ENCODE measurements at regions not wholly inside any gene's neighbourhood (a gene's known extent, or its start where the extent isn't known, plus 50 kb on each side); places are given as distances from the start of the nearest gene placed in this dataset.

DNA sequence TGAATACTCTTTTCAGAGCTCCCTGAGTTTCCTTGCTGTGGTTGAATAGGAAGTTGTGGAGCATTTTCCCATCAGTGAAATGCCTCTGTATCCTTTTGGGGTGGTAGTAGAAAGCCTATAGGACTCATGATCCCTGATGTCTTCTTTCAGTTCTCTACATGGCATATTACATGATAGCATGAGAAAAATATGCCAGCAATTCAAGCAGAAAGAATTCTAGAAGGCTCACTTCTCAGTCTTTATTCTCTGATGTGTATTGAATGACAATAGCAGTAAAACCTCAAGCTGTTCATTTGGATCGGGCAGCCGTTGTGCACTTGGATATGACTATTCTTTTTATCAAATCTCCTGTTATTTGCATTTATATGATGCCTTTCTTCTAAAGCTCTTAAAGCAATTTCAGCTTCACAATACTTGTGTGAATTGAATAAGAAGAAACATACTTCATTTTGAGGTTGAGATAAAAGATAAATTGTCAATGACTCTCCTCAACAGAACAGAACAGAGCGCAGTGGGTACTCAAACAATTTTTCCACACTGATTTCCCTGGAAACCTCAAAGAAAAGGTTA is 251.5 kb upstream of the FBXO33 start:
- TF ChIP-seq, protein P1, sequence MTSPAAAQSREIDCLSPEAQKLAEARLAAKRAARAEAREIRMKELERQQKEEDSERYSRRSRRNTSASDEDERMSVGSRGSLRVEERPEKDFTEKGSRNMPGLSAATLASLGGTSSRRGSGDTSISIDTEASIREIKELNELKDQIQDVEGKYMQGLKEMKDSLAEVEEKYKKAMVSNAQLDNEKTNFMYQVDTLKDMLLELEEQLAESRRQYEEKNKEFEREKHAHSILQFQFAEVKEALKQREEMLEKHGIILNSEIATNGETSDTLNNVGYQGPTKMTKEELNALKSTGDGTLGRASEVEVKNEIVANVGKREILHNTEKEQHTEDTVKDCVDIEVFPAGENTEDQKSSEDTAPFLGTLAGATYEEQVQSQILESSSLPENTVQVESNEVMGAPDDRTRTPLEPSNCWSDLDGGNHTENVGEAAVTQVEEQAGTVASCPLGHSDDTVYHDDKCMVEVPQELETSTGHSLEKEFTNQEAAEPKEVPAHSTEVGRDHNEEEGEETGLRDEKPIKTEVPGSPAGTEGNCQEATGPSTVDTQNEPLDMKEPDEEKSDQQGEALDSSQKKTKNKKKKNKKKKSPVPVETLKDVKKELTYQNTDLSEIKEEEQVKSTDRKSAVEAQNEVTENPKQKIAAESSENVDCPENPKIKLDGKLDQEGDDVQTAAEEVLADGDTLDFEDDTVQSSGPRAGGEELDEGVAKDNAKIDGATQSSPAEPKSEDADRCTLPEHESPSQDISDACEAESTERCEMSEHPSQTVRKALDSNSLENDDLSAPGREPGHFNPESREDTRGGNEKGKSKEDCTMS (CRISPR knock-in tag; conservative IDR thresholded peaks at IDR 0.05), result no peak
- TF ChIP-seq TBP (CRISPR knock-in tag; IDR thresholded peaks at IDR 0.05) (no peak), ZNF17 (CRISPR knock-in tag; IDR thresholded peaks at IDR 0.05) (no peak), POLR2G (IDR thresholded peaks at IDR 0.05; ENCODE audit: low read depth, low read length) (no peak), SP2 (CRISPR knock-in tag; IDR thresholded peaks at IDR 0.05) (no peak), CAMTA2 (CRISPR knock-in tag; IDR thresholded peaks at IDR 0.05; ENCODE audit: borderline replicate concordance) (no peak)
- TF ChIP-seq, protein P2, sequence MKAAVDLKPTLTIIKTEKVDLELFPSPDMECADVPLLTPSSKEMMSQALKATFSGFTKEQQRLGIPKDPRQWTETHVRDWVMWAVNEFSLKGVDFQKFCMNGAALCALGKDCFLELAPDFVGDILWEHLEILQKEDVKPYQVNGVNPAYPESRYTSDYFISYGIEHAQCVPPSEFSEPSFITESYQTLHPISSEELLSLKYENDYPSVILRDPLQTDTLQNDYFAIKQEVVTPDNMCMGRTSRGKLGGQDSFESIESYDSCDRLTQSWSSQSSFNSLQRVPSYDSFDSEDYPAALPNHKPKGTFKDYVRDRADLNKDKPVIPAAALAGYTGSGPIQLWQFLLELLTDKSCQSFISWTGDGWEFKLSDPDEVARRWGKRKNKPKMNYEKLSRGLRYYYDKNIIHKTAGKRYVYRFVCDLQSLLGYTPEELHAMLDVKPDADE (CRISPR knock-in tag; IDR thresholded peaks at IDR 0.05), result no peak
- TF ChIP-seq, protein P3, sequence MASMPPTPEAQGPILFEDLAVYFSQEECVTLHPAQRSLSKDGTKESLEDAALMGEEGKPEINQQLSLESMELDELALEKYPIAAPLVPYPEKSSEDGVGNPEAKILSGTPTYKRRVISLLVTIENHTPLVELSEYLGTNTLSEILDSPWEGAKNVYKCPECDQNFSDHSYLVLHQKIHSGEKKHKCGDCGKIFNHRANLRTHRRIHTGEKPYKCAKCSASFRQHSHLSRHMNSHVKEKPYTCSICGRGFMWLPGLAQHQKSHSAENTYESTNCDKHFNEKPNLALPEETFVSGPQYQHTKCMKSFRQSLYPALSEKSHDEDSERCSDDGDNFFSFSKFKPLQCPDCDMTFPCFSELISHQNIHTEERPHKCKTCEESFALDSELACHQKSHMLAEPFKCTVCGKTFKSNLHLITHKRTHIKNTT (CRISPR knock-in tag; IDR thresholded peaks at IDR 0.05), result no peak

Data from HepG2 (cell line).